Panc1 (cell line): ENCODE measurements at regions not wholly inside any gene's neighbourhood (a gene's known extent, or its start where the extent isn't known, plus 50 kb on each side); places are given as distances from the start of the nearest gene placed in this dataset.

ENCODE experiments used
- ATAC-seq: fragments of 200-7000 bp; cut with Tn5 transposase; 2 replicates; pipeline ENCODE4 v1.9.1; 2020; ENCODE audit warnings: mild to moderate bottlenecking, moderate library complexity
- BruUV-seq: library from RNA; stranded (reverse); fragments of 400-500 nt; replicated peaks from 2 replicates; lab custom pipeline; 2021; lab: Mats Ljungman, UMichigan
- CTCF ChIA-PET: fragments of 300-600 bp; sonication (Branson Sonifier 250); formaldehyde crosslinking; loops from one replicate; lab custom pipeline; 2022; ENCODE audit warnings: antibody characterized with exemption; lab: Charles Lee
- POLR2A ChIA-PET: fragments of 300-600 bp; sonication (Branson Sonifier 250); formaldehyde crosslinking; loops from one replicate; lab custom pipeline; 2022; ENCODE audit warnings: antibody characterized with exemption; lab: Charles Lee
- DNase-seq: peaks from one replicate; pipeline ENCODE4 v3.0.0-alpha.2; 2010; ENCODE audit warnings: low read depth, low spot score
- H3K27ac ChIP-seq: 2 replicates; pipeline ENCODE4 v1.5.1; 2011; ENCODE audit warnings: mild to moderate bottlenecking, low read length, inconsistent platforms
- H3K27me3 ChIP-seq: fragments of 200-500 bp; sonication (Bioruptor generic); 2 replicates; pipeline ENCODE4 v1.6.0; 2014; ENCODE audit warnings: low read length, inconsistent platforms; ENCODE audit not compliant: control insufficient read depth, insufficient read depth
- H3K36me3 ChIP-seq: fragments of 200-500 bp; sonication (Bioruptor generic); 2 replicates; pipeline ENCODE4 v1.5.1; 2014; ENCODE audit warnings: inconsistent platforms, mild to moderate bottlenecking, low read length, moderate library complexity; ENCODE audit not compliant: control insufficient read depth, insufficient read depth
- H3K4me1 ChIP-seq: 2 replicates; pipeline ENCODE4 v1.5.1; 2011; ENCODE audit warnings: inconsistent platforms, mild to moderate bottlenecking, low read length, moderate library complexity; ENCODE audit not compliant: control insufficient read depth, insufficient read depth
- H3K4me3 ChIP-seq, 2 experiments: 2 replicates each; pipeline ENCODE4 v1.5.1; 2011 to 2012; ENCODE audit warnings: low read depth in 2 of 2, low read length in 2 of 2, mild to moderate bottlenecking in 2 of 2, inconsistent platforms in 1 of 2, moderate library complexity in 1 of 2
- H3K9me3 ChIP-seq: fragments of 200-500 bp; sonication (Bioruptor generic); 2 replicates; pipeline ENCODE4 v1.5.1; 2014; ENCODE audit warnings: low read depth, mild to moderate bottlenecking, inconsistent platforms, low read length, moderate library complexity; ENCODE audit not compliant: control insufficient read depth, insufficient read depth
- CTCF ChIP-seq: fragments of 450-650 bp; IDR thresholded peaks from 2 replicates; pipeline ENCODE4 v1.5.1; 2017; ENCODE audit warnings: mild to moderate bottlenecking
- POLR2AphosphoS5 ChIP-seq: IDR thresholded peaks from 2 replicates; pipeline ENCODE4 v1.6.1; 2012; ENCODE audit warnings: mild to moderate bottlenecking, low read depth, low read length, moderate library complexity
- REST ChIP-seq, 2 experiments: IDR thresholded peaks; 2 replicates each; pipeline ENCODE4 v1.6.1; 2011 to 2012; ENCODE audit warnings: low read depth in 2 of 2, control low read depth in 1 of 2, low read length in 1 of 2, mild to moderate bottlenecking in 1 of 2, moderate library complexity in 1 of 2; ENCODE audit not compliant: insufficient read depth in 1 of 2
- SIN3A ChIP-seq: IDR thresholded peaks from 2 replicates; pipeline ENCODE4 v1.6.1; 2012; ENCODE audit warnings: low read depth, mild to moderate bottlenecking, low read length, moderate library complexity, borderline replicate concordance; ENCODE audit not compliant: insufficient read depth
- TCF7L2 ChIP-seq: IDR thresholded peaks from 2 replicates; pipeline ENCODE4 v1.6.1; 2011; ENCODE audit warnings: mild to moderate bottlenecking, low read depth, low read length, inconsistent platforms
- in situ Hi-C: cut with HindIII; loops from 2 replicates; pipeline ENCODE4 v1.10.0; 2016; ENCODE audit warnings: low sequenced_read_pairs, low pct_unique_long_range_greater_than_20kb
- intact Hi-C: fragments of 100-400 bp; cut with micrococcal nuclease; formaldehyde crosslinking; loops from one replicate; pipeline ENCODE4 v1.10.0; 2022; ENCODE audit not compliant: unreplicated experiment

- in situ Hi-C loops (no loop called here), intact Hi-C loops (no loop called here)
- DNase-seq, result no peak
- H3K27me3 ChIP-seq, result no peaks in the 10 kb centered on the region
- no peak for ATAC-seq
- no peaks in the 10 kb centered on the region for H3K4me1 ChIP-seq
- no peak overlapping the region for H3K4me3 ChIP-seq
- CTCF ChIA-PET, result interaction anchor here (0.5 kb wide), 1 partner anchor 371 kb away, joined by 3 read pairs; no protein-coding TSS in a partner anchor
- no peaks in the 10 kb centered on the region for H3K9me3 ChIP-seq
- TF ChIP-seq POLR2AphosphoS5 (no peak), REST (IDR thresholded peaks at IDR 0.05; ENCODE audit: insufficient read depth in 1 of 2, low read depth in 2 of 2, low read length in 1 of 2) (no peak), SIN3A (no peak), CTCF (no peak), TCF7L2 (no peak)
- H3K36me3 ChIP-seq, result no peaks in the 10 kb centered on the region
- POLR2A ChIA-PET, result no interaction called here
- no peak overlapping the region for H3K27ac ChIP-seq
- BruUV-seq, result no TSS peak
Measured at GRCh38 chr18:78087338-78087737, 837.7 kb downstream of the GALR1 start.

- H3K27ac ChIP-seq, result no peak overlapping the region
- ChIA-PET POLR2A (no interaction called here), CTCF (no interaction called here)
- no peaks in the 10 kb centered on the region for H3K27me3 ChIP-seq
- in situ Hi-C loops (no loop called here), intact Hi-C loops (no loop called here)
- H3K4me1 ChIP-seq, result no peaks in the 10 kb centered on the region
- TF ChIP-seq TCF7L2 (no peak), REST (IDR thresholded peaks at IDR 0.05; ENCODE audit: insufficient read depth in 1 of 2, low read depth in 2 of 2, low read length in 1 of 2) (no peak), CTCF (no peak), POLR2AphosphoS5 (no peak), SIN3A (no peak)
- H3K36me3 ChIP-seq, result no peaks in the 10 kb centered on the region
- ATAC-seq (no peak), DNase-seq (no peak)
- no TSS peak for BruUV-seq
- H3K4me3 ChIP-seq, result no peak overlapping the region
- H3K9me3 ChIP-seq, result no peaks in the 10 kb centered on the region
Measured at GRCh38 chr18:78090584-78090983, 840.9 kb downstream of the GALR1 start.
